ENCODE measurements at regions not wholly inside any gene's neighbourhood (a gene's known extent, or its start where the extent isn't known, plus 50 kb on each side); places are given as distances from the start of the nearest gene placed in this dataset.

GRCh38 chr5:125713109-125713805 is 710.0 kb upstream of the GRAMD2B start:
- peak in 1 of 2 experiments; percentile 52 for DNase-seq (ENCODE audit: low read depth in 1 of 2, low spot score in 2 of 2)
- Histone ChIP-seq H3K27me3 (replicated peaks) (no peaks in the 10 kb centered on the region), H3K36me3 (no peaks in the 10 kb centered on the region), H3K9me3 (replicated peaks) (no peaks in the 10 kb centered on the region), H3K27ac (no peak overlapping the region), H3K4me1 (replicated peaks) (peaks cover 36% of the 10 kb centered on the region), H3K4me3 (no peak overlapping the region)

GRCh38 chr5:125715216-125715615 is 708.0 kb upstream of the GRAMD2B start:
- peaks cover 36% of the 10 kb centered on the region for H3K4me1 ChIP-seq (replicated peaks)
- H3K4me3 ChIP-seq = no peak overlapping the region
- no peak for DNase-seq (ENCODE audit: low read depth in 1 of 2, low spot score in 2 of 2)
- H3K36me3 ChIP-seq = no peaks in the 10 kb centered on the region
- H3K9me3 ChIP-seq (replicated peaks) = no peaks in the 10 kb centered on the region
- H3K27ac ChIP-seq = no peak overlapping the region; the same call in 1 of the 2 replicates
- H3K27me3 ChIP-seq (replicated peaks) = no peaks in the 10 kb centered on the region

- peaks cover 36% of the 10 kb centered on the region for H3K4me1 ChIP-seq (replicated peaks)
- no peaks in the 10 kb centered on the region for H3K27me3 ChIP-seq (replicated peaks)
- DNase-seq (ENCODE audit: low read depth in 1 of 2, low spot score in 2 of 2) = peak; percentile 73 to 94
- H3K27ac ChIP-seq = peak overlapping the region; percentile 72
- H3K9me3 ChIP-seq (replicated peaks) = no peaks in the 10 kb centered on the region
- H3K4me3 ChIP-seq = no peak overlapping the region
- H3K36me3 ChIP-seq = no peaks in the 10 kb centered on the region
Observed at GRCh38 chr5:125717209-125717608, 706.0 kb upstream of the GRAMD2B start.

GRCh38 chr5:125719681-125720347 is 703.4 kb upstream of the GRAMD2B start:
- Histone ChIP-seq H3K27ac (no peak overlapping the region), H3K27me3 (replicated peaks) (no peaks in the 10 kb centered on the region), H3K4me1 (replicated peaks) (peaks cover 24% of the 10 kb centered on the region), H3K9me3 (replicated peaks) (no peaks in the 10 kb centered on the region), H3K36me3 (no peaks in the 10 kb centered on the region), H3K4me3 (no peak overlapping the region)
- no peak for DNase-seq (ENCODE audit: low read depth in 1 of 2, low spot score in 2 of 2)

GRCh38 chr5:125720348-125720685 is 702.9 kb upstream of the GRAMD2B start:
- Histone ChIP-seq H3K9me3 (replicated peaks) (no peaks in the 10 kb centered on the region), H3K27me3 (replicated peaks) (no peaks in the 10 kb centered on the region), H3K4me1 (replicated peaks) (peaks cover 24% of the 10 kb centered on the region), H3K4me3 (no peak overlapping the region), H3K36me3 (no peaks in the 10 kb centered on the region), H3K27ac (no peak overlapping the region)
- no peak for DNase-seq (ENCODE audit: low read depth in 1 of 2, low spot score in 2 of 2)

GRCh38 chr5:125720721-125721120 is 702.5 kb upstream of the GRAMD2B start:
- H3K36me3 ChIP-seq = no peaks in the 10 kb centered on the region
- H3K4me3 ChIP-seq = no peak overlapping the region
- H3K9me3 ChIP-seq (replicated peaks) = no peaks in the 10 kb centered on the region
- no peak for DNase-seq (ENCODE audit: low read depth in 1 of 2, low spot score in 2 of 2)
- H3K27me3 ChIP-seq (replicated peaks) = no peaks in the 10 kb centered on the region
- H3K4me1 ChIP-seq (replicated peaks) = peaks cover 22% of the 10 kb centered on the region
- no peak overlapping the region for H3K27ac ChIP-seq

- DNase-seq (ENCODE audit: low read depth in 1 of 2, low spot score in 2 of 2) = no peak
Observed at GRCh38 chr5:125722550-125722949, 700.7 kb upstream of the GRAMD2B start.

GRCh38 chr5:125725691-125726090 is 697.5 kb upstream of the GRAMD2B start:
- no peaks in the 10 kb centered on the region for H3K36me3 ChIP-seq
- H3K27me3 ChIP-seq (replicated peaks) = no peaks in the 10 kb centered on the region
- H3K9me3 ChIP-seq (replicated peaks) = no peaks in the 10 kb centered on the region
- no peaks in the 10 kb centered on the region for H3K4me1 ChIP-seq (replicated peaks)
- no peak for DNase-seq (ENCODE audit: low read depth in 1 of 2, low spot score in 2 of 2)
- H3K4me3 ChIP-seq = no peak overlapping the region
- no peak overlapping the region for H3K27ac ChIP-seq

More at GRCh38 chr5:125722550-125722949, 700.7 kb upstream of the GRAMD2B start:
- H3K36me3 ChIP-seq = no peaks in the 10 kb centered on the region
- H3K9me3 ChIP-seq (replicated peaks) = no peaks in the 10 kb centered on the region
- H3K27me3 ChIP-seq (replicated peaks) = no peaks in the 10 kb centered on the region
- H3K4me3 ChIP-seq = no peak overlapping the region
- H3K27ac ChIP-seq = no peak overlapping the region
- peaks cover 5% of the 10 kb centered on the region for H3K4me1 ChIP-seq (replicated peaks)

GRCh38 chr5:125743939-125744338 is 679.3 kb upstream of the GRAMD2B start:
- Histone ChIP-seq H3K27ac (no peak overlapping the region), H3K9me3 (replicated peaks) (no peaks in the 10 kb centered on the region), H3K4me1 (replicated peaks) (no peaks in the 10 kb centered on the region), H3K4me3 (no peak overlapping the region), H3K36me3 (no peaks in the 10 kb centered on the region), H3K27me3 (replicated peaks) (no peaks in the 10 kb centered on the region)
- DNase-seq (ENCODE audit: low read depth in 1 of 2, low spot score in 2 of 2) = no peak

GRCh38 chr5:125746917-125747316 is 676.3 kb upstream of the GRAMD2B start:
- no peak overlapping the region for H3K27ac ChIP-seq
- no peak overlapping the region for H3K4me3 ChIP-seq
- H3K27me3 ChIP-seq (replicated peaks) = no peaks in the 10 kb centered on the region
- no peaks in the 10 kb centered on the region for H3K36me3 ChIP-seq
- no peak for DNase-seq (ENCODE audit: low read depth in 1 of 2, low spot score in 2 of 2)
- no peaks in the 10 kb centered on the region for H3K9me3 ChIP-seq (replicated peaks)
- H3K4me1 ChIP-seq (replicated peaks) = no peaks in the 10 kb centered on the region

GRCh38 chr5:125750147-125750860 is 672.9 kb upstream of the GRAMD2B start:
- H3K36me3 ChIP-seq = no peaks in the 10 kb centered on the region
- no peak for DNase-seq (ENCODE audit: low read depth in 1 of 2, low spot score in 2 of 2)
- no peak overlapping the region for H3K4me3 ChIP-seq
- H3K9me3 ChIP-seq (replicated peaks) = no peaks in the 10 kb centered on the region
- H3K27ac ChIP-seq = no peak overlapping the region
- H3K27me3 ChIP-seq (replicated peaks) = no peaks in the 10 kb centered on the region
- no peaks in the 10 kb centered on the region for H3K4me1 ChIP-seq (replicated peaks)

- Histone ChIP-seq H3K36me3 (no peaks in the 10 kb centered on the region), H3K9me3 (replicated peaks) (no peaks in the 10 kb centered on the region), H3K4me3 (no peak overlapping the region), H3K27me3 (replicated peaks) (no peaks in the 10 kb centered on the region), H3K27ac (no peak overlapping the region), H3K4me1 (replicated peaks) (no peaks in the 10 kb centered on the region)
- no peak for DNase-seq (ENCODE audit: low read depth in 1 of 2, low spot score in 2 of 2)
Observed at GRCh38 chr5:125750861-125751186, 672.4 kb upstream of the GRAMD2B start.

GRCh38 chr5:125756456-125756855 is 666.8 kb upstream of the GRAMD2B start:
- no peaks in the 10 kb centered on the region; the same call in 1 of the 2 replicates for H3K9me3 ChIP-seq (replicated peaks)
- no peak overlapping the region for H3K27ac ChIP-seq
- no peaks in the 10 kb centered on the region for H3K36me3 ChIP-seq
- no peak overlapping the region for H3K4me3 ChIP-seq
- no peaks in the 10 kb centered on the region; the same call in 1 of the 2 replicates for H3K27me3 ChIP-seq (replicated peaks)
- DNase-seq (ENCODE audit: low read depth in 1 of 2, low spot score in 2 of 2) = no peak
- no peaks in the 10 kb centered on the region for H3K4me1 ChIP-seq (replicated peaks)

- Histone ChIP-seq H3K4me3 (no peak overlapping the region), H3K27me3 (replicated peaks) (no peaks in the 10 kb centered on the region), H3K36me3 (no peaks in the 10 kb centered on the region), H3K4me1 (replicated peaks) (no peaks in the 10 kb centered on the region), H3K9me3 (replicated peaks) (no peaks in the 10 kb centered on the region), H3K27ac (no peak overlapping the region)
- no peak for DNase-seq (ENCODE audit: low read depth in 1 of 2, low spot score in 2 of 2)
Observed at GRCh38 chr5:125766706-125767105, 656.5 kb upstream of the GRAMD2B start.

Data from SJSA1 (cell line).